Immature natural killer cell (primary cell): ENCODE measurements at regions not wholly inside any gene's neighbourhood (a gene's known extent, or its start where the extent isn't known, plus 50 kb on each side); places are given as distances from the start of the nearest gene placed in this dataset.
"Not testable (repeated sequence)": the region's sequence is repeated elsewhere in the genome, so short reads cannot be mapped to it uniquely, and the experiment has no call there.

Source experiments
- DNase-seq, 3 donors: peaks; one replicate each; pipeline ENCODE4 v3.0.0; 2022; ENCODE audit warnings: mixed read lengths in 1 of 3
- H3K27ac Mint-ChIP-seq, 6 donors: one replicate each; pipeline ENCODE4 v1.8.0; 2020; ENCODE audit warnings: mixed read lengths in 6 of 6, mild to moderate bottlenecking in 5 of 6, inconsistent platforms in 4 of 6, moderate library complexity in 3 of 6
- H3K27me3 Mint-ChIP-seq, 3 donors: one replicate each; pipeline ENCODE4 v1.8.0; 2020 to 2021; ENCODE audit warnings: low read depth in 3 of 3, mild to moderate bottlenecking in 3 of 3, mixed read lengths in 3 of 3, moderate library complexity in 3 of 3, inconsistent platforms in 1 of 3
- H3K36me3 Mint-ChIP-seq, 3 donors: one replicate each; pipeline ENCODE4 v1.8.0; 2020; ENCODE audit warnings: mixed read lengths in 3 of 3, inconsistent platforms in 2 of 3, mild to moderate bottlenecking in 2 of 3
- H3K4me1 Mint-ChIP-seq, 2 donors: one replicate each; pipeline ENCODE4 v1.8.0; 2020; ENCODE audit warnings: inconsistent platforms in 2 of 2, mild to moderate bottlenecking in 2 of 2, mixed read lengths in 2 of 2, moderate library complexity in 1 of 2
- H3K4me3 Mint-ChIP-seq, 5 donors: one replicate each; pipeline ENCODE4 v1.8.0; 2020; ENCODE audit warnings: mild to moderate bottlenecking in 5 of 5, mixed read lengths in 5 of 5, inconsistent platforms in 3 of 5, moderate library complexity in 3 of 5
- H3K9me3 Mint-ChIP-seq, 6 donors: one replicate each; pipeline ENCODE4 v1.8.0; 2020; ENCODE audit warnings: mild to moderate bottlenecking in 6 of 6, mixed read lengths in 6 of 6, inconsistent platforms in 4 of 6, moderate library complexity in 3 of 6

DNA sequence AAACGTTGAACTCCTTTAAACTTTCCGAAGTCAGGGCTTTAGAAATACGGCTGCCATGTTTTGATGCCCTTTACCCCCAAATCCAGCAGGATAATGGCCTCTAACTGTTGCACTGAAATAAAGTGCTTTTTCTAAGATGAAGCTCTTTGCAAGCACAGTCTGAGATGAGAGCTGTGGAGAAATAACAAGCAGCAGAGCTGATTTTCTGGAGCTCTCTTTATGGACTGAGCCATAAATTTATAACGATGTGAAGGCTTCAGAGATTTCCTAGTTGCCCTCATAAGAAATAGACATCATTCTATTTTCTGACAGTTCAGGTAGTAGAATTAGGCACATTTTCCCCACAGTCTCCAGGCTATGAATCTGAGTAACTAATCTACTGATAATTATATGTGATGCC is 567.3 kb downstream of the PDHA2 start:
- Mint-ChIP-seq H3K27ac (no peak overlapping the region), H3K9me3 (peaks cover 0 to 14% (median 5%) of the 10 kb centered on the region in 6 donors), H3K27me3 (no peaks in the 10 kb centered on the region), H3K4me1 (no peaks in the 10 kb centered on the region), H3K4me3 (no peak overlapping the region), H3K36me3 (no peaks in the 10 kb centered on the region)
- DNase-seq: no peak

DNA sequence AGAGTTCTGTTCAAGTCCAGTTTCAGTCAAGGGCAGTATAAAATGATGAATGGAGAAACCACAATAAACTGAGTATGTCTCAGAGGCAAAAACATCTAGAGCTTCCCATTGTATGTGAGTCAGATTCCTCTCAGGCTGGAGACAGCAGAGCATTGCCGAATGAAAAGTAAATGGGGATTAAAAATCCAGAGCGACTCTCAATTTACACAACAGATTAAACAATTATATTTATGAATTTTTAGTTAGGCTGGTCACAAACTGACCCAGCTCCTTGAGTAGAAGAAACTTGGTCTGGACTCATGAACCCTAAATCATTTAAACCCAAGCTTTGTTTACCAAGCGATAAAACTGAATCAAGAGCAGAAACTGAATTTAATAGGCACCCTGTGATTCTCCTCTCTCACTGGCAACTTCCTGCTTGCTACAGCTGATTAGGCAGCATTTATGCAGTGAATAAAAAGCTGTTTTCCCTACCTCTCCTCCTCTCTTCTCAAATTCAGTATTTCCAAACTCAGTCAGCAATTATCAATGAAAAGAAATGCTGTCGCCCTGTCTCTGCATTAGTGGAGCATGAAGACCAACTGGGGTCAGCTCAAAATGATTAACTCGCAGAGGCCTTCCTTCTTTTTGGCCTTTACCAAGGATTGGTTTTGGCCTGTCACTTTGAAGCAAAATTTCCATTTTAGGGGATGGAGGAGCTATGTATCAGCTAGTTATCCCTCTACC is 568.0 kb downstream of the PDHA2 start:
- H3K9me3 Mint-ChIP-seq: peaks cover 0 to 14% (median 5%) of the 10 kb centered on the region in 6 donors
- no peaks in the 10 kb centered on the region for H3K4me1 Mint-ChIP-seq
- no peak overlapping the region for H3K4me3 Mint-ChIP-seq

DNA sequence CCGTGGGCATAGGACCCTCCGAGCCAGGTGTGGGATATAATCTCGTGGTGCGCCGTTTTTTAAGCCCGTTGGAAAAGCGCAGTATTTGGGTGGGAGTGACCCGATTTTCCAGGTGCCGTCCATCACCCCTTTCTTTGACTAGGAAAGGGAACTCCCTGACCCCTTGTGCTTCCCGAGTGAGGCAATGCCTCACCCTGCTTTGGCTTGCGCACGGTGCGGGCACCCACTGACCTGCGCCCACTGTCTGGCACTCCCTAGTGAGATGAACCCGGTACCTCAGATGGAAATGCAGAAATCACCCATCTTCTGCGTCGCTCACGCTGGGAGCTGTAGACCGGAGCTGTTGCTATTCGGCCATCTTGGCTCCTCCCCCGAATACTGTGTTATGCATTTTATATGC is 575.0 kb downstream of the PDHA2 start:
- not testable (repeated sequence) for H3K36me3 Mint-ChIP-seq, H3K27ac Mint-ChIP-seq, H3K4me3 Mint-ChIP-seq, DNase-seq, H3K27me3 Mint-ChIP-seq, H3K4me1 Mint-ChIP-seq
- peaks cover 0 to 10% (median 4%) of the 10 kb centered on the region in 6 donors for H3K9me3 Mint-ChIP-seq

More for the DNA sequence above, 568.0 kb downstream of the PDHA2 start:
- no peak overlapping the region for H3K27ac Mint-ChIP-seq
- no peak for DNase-seq
- H3K36me3 Mint-ChIP-seq: no peaks in the 10 kb centered on the region
- no peaks in the 10 kb centered on the region for H3K27me3 Mint-ChIP-seq

DNA sequence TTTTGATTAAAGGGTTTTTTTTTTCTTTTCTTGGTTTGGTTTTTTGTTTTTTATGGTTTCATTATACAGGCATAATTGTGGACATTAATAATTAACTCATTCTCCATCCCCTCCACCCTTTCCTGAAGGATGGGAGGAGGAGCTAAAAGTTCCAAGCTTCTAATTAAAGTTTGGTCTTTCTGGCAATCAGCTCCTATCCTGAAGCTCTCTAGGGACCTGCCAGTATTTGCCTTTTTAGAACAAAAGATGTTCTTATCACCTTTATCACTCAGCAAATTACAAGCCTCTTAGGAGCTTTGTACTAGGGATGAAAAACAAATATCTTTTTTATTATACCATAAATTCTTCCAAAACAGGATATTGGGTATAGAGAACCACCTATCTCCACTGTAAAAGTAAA is 589.8 kb downstream of the PDHA2 start:
- H3K9me3 Mint-ChIP-seq: peaks cover 3 to 30% (median 8%) of the 10 kb centered on the region in 6 donors
- H3K36me3 Mint-ChIP-seq: no peaks in the 10 kb centered on the region
- no peak overlapping the region for H3K4me3 Mint-ChIP-seq
- no peak for DNase-seq
- H3K27ac Mint-ChIP-seq: no peak overlapping the region
- H3K4me1 Mint-ChIP-seq: no peaks in the 10 kb centered on the region
- peaks cover 0 to 1% (median 0%) of the 10 kb centered on the region in 3 donors for H3K27me3 Mint-ChIP-seq

DNA sequence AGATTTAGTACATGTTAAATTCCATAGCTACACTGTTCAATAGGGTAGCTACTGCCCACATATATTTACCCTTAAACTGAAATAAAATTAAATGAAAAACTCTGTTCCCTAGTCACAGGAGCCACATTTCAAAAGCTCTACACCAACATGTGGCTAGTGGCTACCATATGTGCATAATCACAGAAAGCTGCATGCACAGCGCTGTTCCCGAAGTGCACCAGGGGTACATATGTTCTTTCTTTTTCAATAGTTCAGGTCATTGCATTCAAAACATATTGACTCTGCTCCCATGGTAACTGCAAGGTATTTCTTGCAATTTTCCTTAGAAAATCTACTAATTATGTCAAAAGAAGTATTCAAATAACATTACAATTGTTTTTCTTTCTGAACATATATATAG is 591.2 kb downstream of the PDHA2 start:
- Mint-ChIP-seq H3K4me3 (no peak overlapping the region), H3K9me3 (peaks cover 3 to 18% (median 8%) of the 10 kb centered on the region in 6 donors), H3K27me3 (peaks cover 0 to 1% (median 0%) of the 10 kb centered on the region in 3 donors), H3K27ac (no peak overlapping the region), H3K4me1 (no peaks in the 10 kb centered on the region), H3K36me3 (no peaks in the 10 kb centered on the region)
- no peak for DNase-seq

DNA sequence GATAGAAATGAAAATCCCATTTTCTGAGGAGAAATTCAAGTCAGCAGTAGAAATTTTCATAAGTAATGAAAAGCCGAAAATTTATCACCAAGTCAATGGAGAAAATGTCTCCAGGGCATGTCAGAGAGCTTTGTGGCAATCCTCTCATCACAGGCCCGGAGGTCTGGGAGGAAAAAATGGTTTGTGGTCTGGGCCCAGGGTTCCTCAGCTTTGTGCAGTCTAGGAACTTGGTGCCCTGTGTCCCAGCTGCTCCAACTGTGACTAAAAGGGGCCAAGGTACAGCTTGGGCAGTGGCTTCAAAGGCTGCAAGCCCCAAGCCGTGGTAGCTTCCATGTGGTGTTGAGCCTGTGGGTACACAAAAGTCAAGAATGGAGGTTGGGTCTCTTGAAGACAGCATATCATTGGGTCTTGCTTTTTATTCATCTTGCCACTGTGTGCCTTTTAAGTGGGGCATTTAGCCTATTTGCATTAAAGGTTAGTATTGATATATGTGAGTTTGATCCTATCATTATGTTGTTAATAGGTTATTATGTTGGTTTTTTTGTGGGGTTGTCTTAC is 608.5 kb downstream of the PDHA2 start:
- Mint-ChIP-seq H3K4me1 (no peaks in the 10 kb centered on the region), H3K36me3 (peaks cover 0 to 9% (median 0%) of the 10 kb centered on the region in 3 donors), H3K27me3 (peaks cover 0 to 3% (median 1%) of the 10 kb centered on the region in 3 donors), H3K4me3 (no peak overlapping the region), H3K27ac (no peak overlapping the region), H3K9me3 (peaks cover 29 to 76% (median 50%) of the 10 kb centered on the region in 6 donors)
- DNase-seq: no peak

DNA sequence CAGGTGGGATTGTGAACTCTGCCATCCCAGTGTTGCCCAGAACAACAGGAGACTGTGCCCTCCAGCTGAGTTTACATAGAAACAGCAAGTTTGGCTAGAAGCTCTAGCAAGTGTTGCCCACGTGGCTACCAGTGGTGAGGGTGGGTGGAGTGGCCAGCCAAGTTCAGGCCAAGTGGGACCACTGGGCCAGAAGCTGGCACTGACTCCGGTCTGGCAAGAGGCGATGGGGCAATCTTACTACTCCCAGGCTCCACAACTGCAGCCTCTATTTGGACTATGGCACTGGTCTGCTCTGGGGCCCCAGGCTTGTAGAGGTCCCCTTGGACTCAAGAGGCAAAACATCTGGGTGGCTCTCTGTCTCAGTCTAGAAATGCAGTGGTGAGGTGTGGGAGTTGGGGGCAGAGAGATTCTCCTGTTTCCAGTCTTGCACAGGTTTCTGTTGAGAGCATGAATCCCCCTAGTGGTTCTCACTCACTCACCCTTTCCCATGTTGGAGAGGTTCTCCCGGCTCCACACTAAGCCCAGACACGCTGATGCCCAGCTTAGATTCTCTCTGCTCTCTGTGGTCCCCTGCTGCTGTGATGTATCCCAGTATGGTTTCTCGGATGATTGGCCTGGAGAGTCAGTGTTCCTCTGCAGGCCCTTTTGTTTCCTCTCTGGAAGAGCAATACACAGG is 615.3 kb downstream of the PDHA2 start:
- Mint-ChIP-seq H3K27ac (no peak overlapping the region), H3K9me3 (peaks cover 14 to 52% (median 24%) of the 10 kb centered on the region in 6 donors), H3K36me3 (peaks cover 0 to 6% (median 0%) of the 10 kb centered on the region in 3 donors), H3K4me3 (no peak overlapping the region), H3K27me3 (peaks cover 0 to 4% (median 1%) of the 10 kb centered on the region in 3 donors), H3K4me1 (no peaks in the 10 kb centered on the region)
- DNase-seq: no peak

DNA sequence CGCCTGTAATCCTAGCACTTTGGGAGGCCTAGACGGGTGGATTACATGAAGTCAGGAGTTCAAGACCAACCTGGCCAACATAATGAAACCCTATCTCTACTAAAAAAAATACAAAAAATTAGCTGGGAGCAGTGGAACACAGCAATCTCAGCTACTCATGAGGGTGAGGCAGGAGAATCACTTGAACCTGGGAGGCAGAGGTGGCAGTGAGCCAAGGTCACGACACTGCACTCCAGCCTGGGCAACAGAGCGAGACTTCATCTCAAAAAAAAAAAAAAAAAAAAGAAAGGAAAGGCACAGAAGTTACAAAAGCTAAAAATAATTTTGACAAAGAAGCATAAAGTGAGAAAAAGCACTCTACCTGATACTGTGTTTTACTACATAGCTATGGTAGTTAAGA is 618.1 kb downstream of the PDHA2 start:
- H3K4me3 Mint-ChIP-seq, H3K4me1 Mint-ChIP-seq, H3K36me3 Mint-ChIP-seq, DNase-seq, H3K27me3 Mint-ChIP-seq, H3K27ac Mint-ChIP-seq: not testable (repeated sequence)
- H3K9me3 Mint-ChIP-seq: peaks cover 4 to 38% (median 14%) of the 10 kb centered on the region in 6 donors

DNA sequence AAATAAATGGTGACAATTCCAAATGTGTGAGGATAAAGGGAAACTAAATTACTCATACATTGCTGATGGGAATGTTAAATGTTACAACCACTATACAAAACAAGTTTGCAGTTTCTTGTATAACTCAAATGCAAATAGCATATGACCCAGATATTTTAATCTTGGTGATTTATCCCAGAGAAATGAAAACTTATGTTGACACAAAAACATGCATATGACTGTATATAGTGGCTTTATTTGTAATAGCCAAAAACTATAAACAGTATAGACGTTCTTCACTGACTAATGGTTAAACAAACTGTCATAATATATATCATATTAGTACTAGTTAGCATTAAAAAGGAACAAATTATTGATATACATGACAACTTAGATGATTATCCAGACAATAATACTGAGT is 619.2 kb downstream of the PDHA2 start:
- Mint-ChIP-seq H3K9me3 (peaks cover 0 to 40% (median 15%) of the 10 kb centered on the region in 6 donors), H3K4me3 (no peak overlapping the region), H3K4me1 (no peaks in the 10 kb centered on the region), H3K27ac (no peak overlapping the region), H3K27me3 (peaks cover 0 to 8% (median 0%) of the 10 kb centered on the region in 3 donors), H3K36me3 (no peaks in the 10 kb centered on the region)
- no peak for DNase-seq

DNA sequence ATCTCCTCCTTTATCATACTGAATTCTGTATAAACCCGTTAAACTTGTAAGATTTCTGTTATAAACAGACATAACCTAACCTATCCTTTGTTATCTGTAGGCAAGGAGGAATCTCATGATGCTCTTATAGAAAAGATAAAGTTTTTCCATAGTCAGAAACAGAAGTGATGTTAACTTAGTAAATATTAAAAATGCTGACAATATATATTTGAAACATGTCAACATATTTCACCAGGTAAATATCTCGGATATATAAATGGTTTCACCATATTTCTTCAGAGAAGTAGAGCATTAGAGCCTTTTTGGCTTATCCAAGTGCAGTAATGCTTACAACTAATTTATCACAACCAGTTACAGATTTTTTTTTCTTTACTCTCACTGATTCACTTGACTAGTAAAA is 625.9 kb downstream of the PDHA2 start:
- H3K27ac Mint-ChIP-seq: no peak overlapping the region

DNA sequence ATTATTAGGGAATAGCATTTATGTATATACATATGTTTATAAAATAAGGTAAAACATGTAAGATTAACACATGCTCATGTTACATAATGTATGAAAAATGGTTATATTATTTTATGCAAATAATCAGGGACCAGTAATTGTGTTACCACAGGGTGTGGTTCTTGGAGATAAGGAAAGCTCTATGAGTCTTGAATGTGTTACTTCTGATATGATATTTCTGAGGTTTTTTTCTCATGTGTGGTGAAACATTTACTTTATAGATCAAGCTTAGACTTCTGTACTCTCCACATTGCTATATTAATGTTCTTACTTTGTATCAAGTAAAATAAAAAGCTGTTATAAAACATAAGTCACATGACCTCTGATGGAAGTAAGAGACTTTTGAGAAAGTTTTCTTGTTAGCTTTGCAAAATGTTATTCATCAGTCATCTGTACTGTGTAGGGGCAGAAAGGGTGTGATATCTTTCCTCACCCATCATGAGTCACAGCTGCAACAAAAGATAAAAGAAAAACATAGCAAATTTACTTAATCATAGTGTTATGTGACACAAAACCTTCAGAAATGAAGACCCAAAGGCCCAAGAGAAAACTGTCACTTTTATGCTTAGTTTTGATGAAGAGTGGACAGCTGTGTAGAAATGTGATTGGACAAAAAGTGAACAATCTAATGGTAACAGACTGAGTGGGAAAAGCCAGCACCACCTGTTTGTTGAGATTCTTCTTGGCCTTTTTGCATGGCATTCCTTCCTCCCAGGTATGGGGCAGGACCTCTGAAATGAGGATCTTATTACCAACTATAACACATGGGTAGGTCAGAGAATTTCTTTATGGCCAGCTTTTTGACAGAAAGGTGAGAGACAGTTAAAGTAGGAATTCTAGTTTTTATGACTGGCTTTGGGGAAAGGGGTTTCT is 632.3 kb downstream of the PDHA2 start:
- Mint-ChIP-seq H3K36me3 (no peaks in the 10 kb centered on the region), H3K9me3 (peaks cover 12 to 39% (median 22%) of the 10 kb centered on the region in 6 donors), H3K27ac (no peak overlapping the region), H3K27me3 (peaks cover 0 to 5% (median 1%) of the 10 kb centered on the region in 3 donors), H3K4me1 (no peaks in the 10 kb centered on the region), H3K4me3 (no peak overlapping the region)
- DNase-seq: no peak

More for the DNA sequence above, 625.9 kb downstream of the PDHA2 start:
- DNase-seq: no peak
- H3K9me3 Mint-ChIP-seq: peaks cover 13 to 47% (median 23%) of the 10 kb centered on the region in 6 donors
- no peaks in the 10 kb centered on the region for H3K4me1 Mint-ChIP-seq
- no peaks in the 10 kb centered on the region for H3K36me3 Mint-ChIP-seq
- H3K4me3 Mint-ChIP-seq: no peak overlapping the region
- H3K27me3 Mint-ChIP-seq: peaks cover 0 to 6% (median 1%) of the 10 kb centered on the region in 3 donors

DNA sequence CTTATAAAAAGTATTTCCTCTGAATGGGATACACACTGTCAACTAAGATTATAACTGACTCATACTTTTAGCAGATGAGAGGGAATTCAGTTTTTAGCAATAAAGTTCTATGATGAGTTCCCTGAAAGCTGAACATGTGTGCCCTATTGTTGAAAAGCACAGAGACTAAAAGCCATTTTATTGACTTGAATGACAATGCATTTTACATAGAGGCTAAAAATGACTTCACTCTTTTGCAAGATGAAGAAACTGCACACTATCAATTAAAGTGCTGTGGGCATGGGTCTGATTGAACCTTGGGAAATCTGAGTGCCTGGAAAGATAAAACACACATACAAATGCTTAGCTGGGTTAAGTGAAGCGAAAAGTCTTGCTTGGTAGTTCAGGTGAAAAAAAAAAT is 633.4 kb downstream of the PDHA2 start:
- H3K36me3 Mint-ChIP-seq: peaks cover 0 to 8% (median 0%) of the 10 kb centered on the region in 3 donors
- H3K27me3 Mint-ChIP-seq: peaks cover 1 to 5% (median 2%) of the 10 kb centered on the region in 3 donors
- H3K9me3 Mint-ChIP-seq: peaks cover 10 to 40% (median 21%) of the 10 kb centered on the region in 6 donors
- H3K27ac Mint-ChIP-seq: no peak overlapping the region
- no peaks in the 10 kb centered on the region for H3K4me1 Mint-ChIP-seq
- H3K4me3 Mint-ChIP-seq: no peak overlapping the region
- no peak for DNase-seq

DNA sequence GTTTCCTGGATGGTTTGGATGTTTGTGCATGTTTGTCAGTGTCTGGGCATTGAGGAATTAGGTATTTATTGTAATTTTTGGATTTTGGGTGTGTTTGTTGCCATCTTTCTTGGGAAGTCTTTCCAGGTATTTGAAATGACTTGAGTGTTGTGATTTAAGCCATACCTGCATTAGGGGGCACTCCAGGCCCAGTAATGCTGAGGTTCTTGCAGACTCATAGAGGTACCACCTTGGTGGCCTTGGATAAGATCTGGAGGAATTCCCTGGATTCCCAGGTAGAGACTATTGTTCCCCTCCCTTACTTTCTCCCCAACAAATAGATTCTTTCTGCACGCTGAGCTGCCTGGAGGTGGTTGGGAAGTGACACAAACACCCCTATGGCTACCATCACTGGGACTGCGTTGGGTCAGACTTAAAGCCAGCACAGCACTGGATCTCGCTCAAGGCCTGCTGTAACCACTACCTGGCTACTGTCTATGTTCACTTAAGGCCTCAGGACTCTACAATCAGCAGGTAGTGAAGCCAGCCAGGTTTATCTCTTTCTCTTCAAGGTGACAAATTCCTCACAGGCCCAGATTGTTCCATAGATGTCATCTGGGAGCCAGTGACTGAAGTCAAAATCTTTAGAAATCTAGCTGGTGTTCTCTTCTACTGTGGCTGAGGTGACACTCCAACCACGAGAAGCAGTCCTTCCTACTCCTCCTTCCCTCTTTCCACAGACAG is 643.6 kb downstream of the PDHA2 start:
- H3K36me3 Mint-ChIP-seq: peaks cover 0 to 7% (median 0%) of the 10 kb centered on the region in 3 donors
- peaks cover 2 to 48% (median 20%) of the 10 kb centered on the region in 6 donors for H3K9me3 Mint-ChIP-seq
- no peaks in the 10 kb centered on the region for H3K27me3 Mint-ChIP-seq
- H3K27ac Mint-ChIP-seq: no peak overlapping the region
- no peak for DNase-seq
- no peak overlapping the region for H3K4me3 Mint-ChIP-seq
- H3K4me1 Mint-ChIP-seq: no peaks in the 10 kb centered on the region
